Ovary (tissue), 3 donors: ENCODE measurements at regions not wholly inside any gene's neighbourhood (a gene's known extent, or its start where the extent isn't known, plus 50 kb on each side); places are given as distances from the start of the nearest gene placed in this dataset.

Source experiments
- EP300 ChIP-seq: sonication (generic); formaldehyde crosslinking; IDR thresholded peaks from one replicate; pipeline ENCODE4 v1.6.1; 2017; ENCODE audit warnings: antibody characterized with exemption
- POLR2A ChIP-seq: fragments of 450-650 bp; IDR thresholded peaks from one replicate; pipeline ENCODE4 v1.6.1; 2017; ENCODE audit warnings: antibody characterized with exemption, mild to moderate bottlenecking, moderate library complexity
- TF ChIP-seq, protein P1 (sequence below), 3 donors: fragments of 450-650 bp in 2 of 3; fragments of 200-600 bp in 1 of 3; IDR thresholded peaks; one replicate each; pipeline versions ENCODE4 v1.5.1 to v1.8.0; 2016 to 2022; ENCODE audit warnings: antibody characterized with exemption in 3 of 3, mild to moderate bottlenecking in 1 of 3
- donor health status: DM: no; HTN: no; CAD: no.

- TF ChIP-seq POLR2A, result no peak
- TF ChIP-seq, protein P1, sequence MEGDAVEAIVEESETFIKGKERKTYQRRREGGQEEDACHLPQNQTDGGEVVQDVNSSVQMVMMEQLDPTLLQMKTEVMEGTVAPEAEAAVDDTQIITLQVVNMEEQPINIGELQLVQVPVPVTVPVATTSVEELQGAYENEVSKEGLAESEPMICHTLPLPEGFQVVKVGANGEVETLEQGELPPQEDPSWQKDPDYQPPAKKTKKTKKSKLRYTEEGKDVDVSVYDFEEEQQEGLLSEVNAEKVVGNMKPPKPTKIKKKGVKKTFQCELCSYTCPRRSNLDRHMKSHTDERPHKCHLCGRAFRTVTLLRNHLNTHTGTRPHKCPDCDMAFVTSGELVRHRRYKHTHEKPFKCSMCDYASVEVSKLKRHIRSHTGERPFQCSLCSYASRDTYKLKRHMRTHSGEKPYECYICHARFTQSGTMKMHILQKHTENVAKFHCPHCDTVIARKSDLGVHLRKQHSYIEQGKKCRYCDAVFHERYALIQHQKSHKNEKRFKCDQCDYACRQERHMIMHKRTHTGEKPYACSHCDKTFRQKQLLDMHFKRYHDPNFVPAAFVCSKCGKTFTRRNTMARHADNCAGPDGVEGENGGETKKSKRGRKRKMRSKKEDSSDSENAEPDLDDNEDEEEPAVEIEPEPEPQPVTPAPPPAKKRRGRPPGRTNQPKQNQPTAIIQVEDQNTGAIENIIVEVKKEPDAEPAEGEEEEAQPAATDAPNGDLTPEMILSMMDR (IDR thresholded peaks at IDR 0.05), result no peak
- TF ChIP-seq EP300, result no peak
Measured at GRCh38 chr10:106301146-106301545, 863.4 kb downstream of the SORCS1 start.
